ENCODE measurements at regions not wholly inside any gene's neighbourhood (a gene's known extent, or its start where the extent isn't known, plus 50 kb on each side); places are given as distances from the start of the nearest gene placed in this dataset.

DNA sequence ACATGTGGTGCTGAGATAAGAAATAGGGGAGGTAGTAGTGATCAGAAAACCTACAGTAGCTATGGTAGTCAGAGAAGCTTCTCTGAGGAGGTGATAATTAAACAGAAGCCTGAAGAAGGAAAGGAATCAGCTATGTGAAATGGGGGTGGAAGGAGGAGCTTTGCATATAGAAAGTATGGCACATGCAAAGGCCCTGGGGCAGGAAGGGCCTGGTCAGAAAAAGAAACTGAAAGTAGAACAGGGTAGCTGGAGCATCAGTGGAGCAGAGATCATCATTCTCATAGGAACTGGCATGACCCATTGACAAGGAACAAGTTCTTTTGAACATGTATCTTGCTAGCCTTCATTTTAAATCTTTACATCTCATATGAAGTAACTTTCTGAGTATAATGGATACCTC lies 80.7 kb upstream of the ADRA1B start:
- H3K4me3 ChIP-seq (ENCODE audit: low read depth, low read length): no peak overlapping the region

DNA sequence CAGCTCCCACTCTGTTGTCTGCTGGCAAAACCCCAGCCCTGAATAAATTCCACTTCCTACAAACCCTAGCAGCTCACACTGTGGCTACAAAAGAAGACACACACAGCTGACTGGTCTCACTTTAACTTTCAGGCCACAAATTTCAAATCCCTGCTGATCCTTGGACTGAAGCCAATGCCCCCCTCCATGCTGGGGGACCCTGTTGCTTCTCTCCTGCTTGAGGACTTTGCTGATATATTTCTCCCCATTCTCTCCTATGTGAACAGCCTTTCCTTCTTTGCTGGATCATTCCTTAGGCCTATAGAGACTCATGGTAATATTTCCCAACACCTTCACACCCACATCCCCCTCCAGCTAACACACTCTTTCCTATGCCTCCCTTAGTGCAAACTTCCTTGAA lies 79.6 kb upstream of the ADRA1B start:
- no peak overlapping the region for H3K4me3 ChIP-seq (ENCODE audit: low read depth, low read length)

DNA sequence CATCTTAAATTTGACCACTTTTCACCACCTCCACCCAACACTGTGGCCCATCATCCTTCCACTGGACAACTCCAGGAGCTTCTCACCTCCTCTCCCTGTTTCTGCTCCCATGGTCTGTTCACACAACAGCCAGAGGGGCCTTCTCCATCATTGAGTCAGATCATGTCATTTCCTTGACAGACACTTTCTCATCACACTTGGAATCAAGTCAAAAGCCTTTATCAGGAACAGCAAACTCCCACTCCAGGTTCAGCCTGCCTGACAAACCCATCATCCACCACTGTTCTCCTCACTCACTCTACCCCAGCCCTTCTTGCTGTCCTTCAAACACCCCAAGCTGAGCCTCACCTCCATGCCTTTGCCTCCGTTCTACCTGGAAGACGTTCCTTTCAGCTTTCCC lies 78.4 kb upstream of the ADRA1B start:
- no peak overlapping the region for H3K4me3 ChIP-seq (ENCODE audit: low read depth, low read length)

DNA sequence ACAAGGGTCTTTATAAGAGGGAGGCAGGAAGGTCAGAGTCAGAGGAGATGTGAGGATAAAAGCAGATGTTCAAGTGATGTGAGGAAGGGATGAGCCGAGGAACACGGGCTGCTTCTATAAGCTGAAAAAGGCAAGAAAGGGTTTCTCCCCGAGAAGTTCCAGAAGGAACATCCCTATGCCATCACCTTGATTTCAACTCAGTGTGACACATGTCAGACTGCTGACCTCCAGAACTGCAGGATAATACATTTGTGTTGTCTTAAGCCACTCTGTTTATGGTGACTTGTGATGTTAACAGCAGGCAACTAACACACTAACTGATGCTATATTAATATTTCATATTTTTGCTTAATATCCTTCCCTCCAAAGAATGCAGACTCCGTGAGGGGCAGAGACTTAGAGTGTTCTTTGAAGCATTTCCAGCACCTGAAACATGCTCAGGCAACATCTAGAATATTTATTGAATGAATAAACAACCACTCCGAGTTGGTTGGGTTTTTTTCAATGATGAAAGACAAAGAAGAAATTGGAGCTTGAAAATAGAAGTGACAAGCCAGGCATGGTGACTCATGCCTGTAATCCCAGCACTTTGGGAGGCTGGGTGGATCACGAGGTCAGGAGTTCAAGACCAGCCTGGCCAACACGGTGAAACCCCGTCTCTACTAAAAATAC lies 77.6 kb upstream of the ADRA1B start:
- H3K4me3 ChIP-seq (ENCODE audit: low read depth, low read length): no peak overlapping the region

DNA sequence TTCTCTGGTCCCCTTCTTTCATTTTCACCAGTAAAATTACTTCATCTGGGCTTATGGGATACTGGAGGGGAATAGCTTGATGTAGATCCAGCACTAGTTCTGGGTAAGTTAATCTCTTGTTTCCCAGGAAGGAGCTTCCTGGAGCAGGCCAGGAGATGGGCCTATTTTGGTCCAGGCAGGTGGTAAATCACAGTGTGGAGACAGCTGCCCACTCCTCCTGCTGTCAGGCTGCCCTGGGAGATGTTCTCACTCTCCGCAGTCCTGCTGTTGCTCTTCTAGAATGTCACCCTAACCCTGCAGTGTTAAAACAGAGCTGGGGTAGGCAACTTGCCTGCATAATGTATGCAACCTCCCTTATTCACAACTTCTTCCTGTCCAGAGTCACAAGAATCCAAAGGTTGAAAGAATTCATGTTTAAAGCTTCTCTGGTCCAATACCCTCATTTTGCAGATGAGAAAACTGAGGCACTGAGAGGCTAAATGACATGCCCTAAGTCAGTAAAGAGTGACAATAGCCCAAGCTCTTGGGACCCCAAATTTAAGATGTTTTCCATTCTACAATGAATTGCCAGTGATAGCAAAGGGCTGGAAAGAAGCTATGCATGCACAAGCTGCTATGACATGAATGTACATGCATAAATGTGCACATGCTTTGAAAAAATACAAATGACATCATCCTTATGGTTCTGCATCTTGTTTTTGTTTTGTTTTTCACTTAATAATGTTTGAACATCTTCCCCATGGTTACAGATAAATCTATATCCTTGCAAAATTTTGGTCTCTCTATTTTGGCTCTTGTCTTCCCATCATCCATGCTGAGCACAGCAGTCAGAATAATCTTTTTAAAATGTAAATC lies 71.8 kb upstream of the ADRA1B start:
- H3K4me3 ChIP-seq (ENCODE audit: low read depth, low read length): no peak overlapping the region

DNA sequence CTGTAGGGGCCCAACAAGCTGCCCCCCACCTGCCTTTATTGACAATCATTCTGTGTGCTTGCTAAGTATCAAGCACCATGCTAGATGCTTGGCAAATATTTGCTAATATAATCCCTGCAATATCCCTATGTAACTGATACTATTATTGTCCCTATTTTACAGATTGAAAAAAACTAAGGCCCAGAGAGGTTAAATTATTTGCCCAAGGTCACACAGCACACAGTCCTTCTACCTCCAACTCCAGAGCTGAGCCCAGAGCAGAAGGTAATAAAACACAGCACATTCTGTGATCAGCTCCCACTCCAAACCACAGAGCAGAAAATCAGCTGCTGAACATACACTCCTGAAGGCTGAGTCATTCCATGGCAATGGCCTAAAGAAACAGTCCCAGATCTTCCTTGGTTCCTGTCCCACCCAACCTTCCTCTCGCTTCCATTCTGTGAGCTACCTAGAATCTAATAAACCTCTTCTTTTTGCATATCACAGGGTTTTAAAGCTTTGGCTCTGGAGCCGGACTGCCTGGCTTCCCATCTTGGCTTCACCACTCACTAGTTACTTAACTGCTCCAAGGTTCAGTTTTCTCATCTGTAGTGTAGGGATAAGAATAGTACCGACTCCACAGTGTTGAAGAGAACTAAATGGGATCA lies 66.7 kb upstream of the ADRA1B start:
- H3K4me3 ChIP-seq (ENCODE audit: low read depth, low read length): no peak overlapping the region

DNA sequence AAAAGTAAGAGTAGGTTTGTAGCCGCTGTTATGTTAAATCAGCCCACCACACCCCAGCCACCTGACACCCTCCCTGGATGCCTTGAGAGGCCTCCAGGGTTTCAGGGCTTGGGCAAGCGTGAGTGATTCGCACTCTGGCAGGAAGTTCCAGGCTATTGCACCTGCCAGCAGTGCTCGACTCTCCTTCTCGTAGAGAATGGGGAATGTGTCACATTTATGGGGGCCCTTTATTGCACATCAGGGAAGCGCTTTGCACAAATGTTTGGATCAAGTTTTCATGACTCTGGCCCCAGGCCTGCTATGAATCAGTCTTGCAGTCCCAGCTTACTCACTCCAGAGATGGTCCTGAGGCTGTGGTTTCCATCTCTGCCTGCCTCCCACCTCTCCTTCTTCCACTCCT lies 66.1 kb upstream of the ADRA1B start:
- no peak overlapping the region for H3K4me3 ChIP-seq (ENCODE audit: low read depth, low read length)

DNA sequence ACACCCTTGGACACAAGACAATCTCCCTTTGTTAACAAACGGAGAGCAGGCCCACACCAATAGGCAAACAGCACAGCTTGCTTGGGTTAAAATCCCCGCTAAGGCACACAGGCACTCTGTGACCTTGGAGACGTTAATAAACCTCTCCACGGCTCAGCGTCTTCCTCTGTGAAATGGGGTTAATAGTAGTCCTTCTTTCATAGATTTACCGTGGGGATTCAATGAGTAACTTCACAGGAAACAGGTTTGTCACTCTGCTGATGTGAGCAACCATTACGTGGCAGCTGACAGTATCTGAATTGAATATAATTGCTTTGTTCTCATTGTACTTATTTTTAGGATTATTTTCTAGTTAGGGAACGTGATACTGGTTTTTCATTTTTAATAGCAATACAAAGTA lies 65.2 kb upstream of the ADRA1B start:
- H3K4me3 ChIP-seq (ENCODE audit: low read depth, low read length): no peak overlapping the region

DNA sequence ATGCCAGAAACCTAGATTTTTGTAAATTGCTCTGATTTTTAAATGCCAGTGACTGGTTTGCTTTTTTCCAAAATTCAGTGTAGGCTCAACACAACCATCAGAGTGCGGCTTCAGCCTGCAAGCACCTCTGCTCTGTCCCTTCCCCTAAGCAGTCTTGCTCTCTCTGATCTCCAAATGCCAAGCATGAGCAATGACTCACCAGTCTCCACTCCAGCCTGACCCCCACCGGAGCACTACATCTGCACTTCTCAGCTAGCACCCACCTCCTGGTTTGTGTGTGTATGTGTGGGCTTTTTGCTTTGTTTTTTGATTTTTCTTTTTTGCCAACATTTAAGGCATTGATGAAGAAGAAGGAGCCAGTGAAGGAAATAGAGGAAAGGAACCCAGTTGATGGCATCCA lies 61.4 kb upstream of the ADRA1B start:
- H3K4me3 ChIP-seq (ENCODE audit: low read depth, low read length): no peak overlapping the region

DNA sequence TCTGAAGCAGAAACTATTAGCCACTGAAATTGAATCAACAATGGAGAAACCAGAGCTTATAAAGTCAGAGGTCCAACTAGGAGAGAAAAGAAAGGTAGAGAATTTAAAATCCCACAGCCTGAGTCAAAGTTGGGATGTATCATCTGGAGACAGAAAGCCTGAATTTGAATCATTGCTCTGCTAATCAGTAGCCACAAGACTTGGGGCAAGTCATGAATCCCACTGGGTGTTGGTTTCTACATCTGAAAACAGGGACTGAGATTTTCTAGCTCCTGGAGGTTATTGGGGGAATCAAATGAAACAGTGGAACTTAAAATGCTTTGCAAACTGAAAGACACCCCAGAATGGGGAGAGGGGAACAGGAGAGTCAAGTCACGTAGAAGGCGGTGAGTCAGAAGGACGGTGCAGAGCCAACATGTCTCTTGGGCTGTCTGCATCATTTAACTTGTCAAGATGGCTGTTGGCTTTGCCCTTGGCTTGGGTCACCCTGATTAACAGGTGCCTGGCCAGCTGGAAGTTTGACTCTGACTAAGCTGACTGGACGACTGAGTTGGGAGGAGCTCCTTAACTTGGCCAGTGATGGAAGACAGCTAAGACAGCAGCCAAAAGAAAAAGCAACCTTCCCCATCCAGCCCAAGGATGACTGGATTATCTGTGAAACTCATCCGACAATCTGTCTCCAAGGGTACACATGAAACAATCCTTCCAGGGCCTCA lies 60.6 kb upstream of the ADRA1B start:
- no peak overlapping the region for H3K4me3 ChIP-seq (ENCODE audit: low read depth, low read length)

DNA sequence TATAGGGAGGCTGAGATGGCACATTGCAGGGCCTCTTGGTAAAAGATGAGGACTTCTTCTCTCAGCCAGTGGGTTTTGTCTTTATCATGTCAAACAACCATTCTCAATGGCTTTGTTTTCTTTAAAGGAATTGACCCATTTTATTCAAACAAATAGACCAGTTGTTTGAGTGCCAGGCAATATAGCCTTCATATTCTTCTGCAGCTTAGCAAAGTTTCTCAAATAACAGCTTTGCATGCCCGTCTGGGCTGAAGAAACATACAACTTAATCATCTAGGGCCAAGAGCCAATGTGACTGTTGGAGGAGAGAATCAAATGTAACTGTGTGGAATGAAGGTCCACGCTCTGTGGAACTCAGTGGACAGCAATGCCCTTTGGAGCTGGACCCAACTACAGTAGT lies 57.4 kb upstream of the ADRA1B start:
- no peak overlapping the region for H3K4me3 ChIP-seq (ENCODE audit: low read depth, low read length)

DNA sequence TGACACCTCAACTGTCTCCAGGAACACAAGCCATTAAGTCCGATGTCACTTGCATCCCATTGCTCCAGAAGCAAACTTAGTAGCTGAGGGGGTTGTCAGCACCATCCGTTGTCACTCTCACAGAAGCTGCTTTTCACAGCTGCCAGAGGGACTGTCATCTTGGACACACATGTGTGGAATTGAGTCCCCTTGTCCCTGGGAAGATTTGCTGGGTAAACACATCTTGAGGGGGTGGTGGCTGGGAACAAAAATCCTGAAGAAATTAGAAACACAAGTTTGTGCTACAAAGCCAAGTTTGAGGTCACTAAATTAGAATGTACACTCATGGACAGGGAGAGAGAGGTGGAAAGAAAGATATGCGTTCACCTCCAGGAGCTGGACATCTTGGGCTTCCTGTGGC lies 55.2 kb upstream of the ADRA1B start:
- no peak overlapping the region for H3K4me3 ChIP-seq (ENCODE audit: low read depth, low read length)

DNA sequence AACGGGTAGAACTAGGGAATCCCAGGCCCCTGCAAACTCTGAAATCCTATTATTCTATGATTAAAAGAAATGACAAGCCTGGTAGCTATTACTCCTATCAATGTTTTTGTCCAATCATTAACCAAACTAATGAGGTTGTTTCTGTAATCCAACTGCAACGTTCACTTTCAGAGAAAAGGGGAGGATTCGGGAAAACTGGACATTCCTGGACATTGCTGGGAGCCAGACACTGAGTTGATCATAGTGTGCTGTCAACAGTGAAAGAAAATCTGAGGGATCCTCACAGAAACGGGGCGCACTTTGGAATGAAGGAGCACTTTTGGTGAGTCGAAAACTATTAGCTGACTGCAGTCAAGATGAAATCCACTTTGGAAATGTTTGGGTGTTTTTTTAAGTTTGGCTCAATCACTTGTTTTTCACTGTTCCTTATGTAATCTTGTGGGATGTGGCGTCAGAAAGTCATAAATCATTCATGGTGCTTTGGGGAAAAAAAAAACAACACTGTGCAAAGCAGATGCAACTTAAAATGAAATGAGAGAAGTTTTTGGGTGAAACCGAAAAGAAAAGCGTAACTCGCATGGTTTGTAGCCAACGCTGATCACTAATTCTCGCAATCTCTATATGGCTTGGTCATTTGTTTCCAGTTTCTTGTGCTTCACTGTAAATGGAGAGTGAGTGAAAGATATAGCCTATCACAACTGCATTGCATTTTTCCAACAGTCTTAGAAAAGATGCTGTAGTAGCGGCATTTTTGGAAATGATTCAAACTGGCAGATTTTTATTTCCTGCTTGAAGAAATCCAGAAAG lies 51.2 kb upstream of the ADRA1B start:
- no peak overlapping the region for H3K4me3 ChIP-seq (ENCODE audit: low read depth, low read length)

DNA sequence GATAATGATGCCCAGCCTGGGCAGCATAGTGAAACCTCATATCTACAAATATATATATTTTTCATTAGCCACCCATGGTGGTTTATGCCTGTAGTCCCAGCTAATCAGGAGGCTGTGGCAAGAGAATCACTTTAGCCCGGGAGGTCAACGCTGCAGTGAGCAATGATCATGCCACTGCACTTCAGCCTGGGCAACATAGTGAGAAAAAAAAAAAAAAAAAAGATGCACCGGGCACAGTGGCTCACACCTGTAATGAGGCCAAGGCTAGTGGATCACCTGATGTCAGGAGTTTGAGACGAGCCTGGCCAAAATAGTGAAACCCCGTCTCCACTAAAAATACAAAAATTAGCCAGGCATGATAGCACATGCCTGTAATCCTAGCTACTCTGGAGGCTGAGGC lies 50.2 kb upstream of the ADRA1B start:
- no peak overlapping the region for H3K4me3 ChIP-seq (ENCODE audit: low read depth, low read length)
